Endothelial cell of umbilical vein (primary cell): ENCODE measurements at regions not wholly inside any gene's neighbourhood (a gene's known extent, or its start where the extent isn't known, plus 50 kb on each side); places are given as distances from the start of the nearest gene placed in this dataset.

Source experiments
- BruUV-seq: library from RNA; stranded (reverse); fragments of 400-500 nt; replicated peaks from 2 replicates; lab custom pipeline; 2021; lab: Mats Ljungman, UMichigan
- CTCF ChIA-PET: fragments of 300-600, 350-600 bp; sonication (Branson Sonifier 250); formaldehyde crosslinking; loops from one replicate; lab custom pipeline; 2021; ENCODE audit warnings: antibody characterized with exemption, inconsistent platforms; lab: Charles Lee
- POLR2A ChIA-PET: fragments of 300-600, 350-600 bp; sonication (Branson Sonifier 250); formaldehyde crosslinking; loops from one replicate; lab custom pipeline; 2021; ENCODE audit warnings: antibody characterized with exemption, inconsistent platforms; lab: Charles Lee
- DNase-seq: peaks from one replicate; pipeline ENCODE4 v3.0.0-alpha.2; 2011; ENCODE audit warnings: low read depth, low spot score
- FAIRE-seq: peaks from 2 replicates; lab custom pipeline; 2011; peaks lifted over from hg19 to GRCh38; lab: Jason Lieb, UNC
- H2AFZ ChIP-seq: 2 replicates; pipeline ENCODE4 v1.6.0; 2012; ENCODE audit warnings: low read depth, low read length, control low read depth, inconsistent platforms
- H3K27ac ChIP-seq: 2 replicates; pipeline ENCODE4 v1.5.1; 2011; ENCODE audit warnings: low read depth, mild to moderate bottlenecking, control low read depth, low read length, moderate library complexity; ENCODE audit not compliant: insufficient read depth
- H3K27me3 ChIP-seq, 2 experiments: 2 replicates each; pipeline versions ENCODE4 v1.6.0 to v1.6.1; 2011; ENCODE audit warnings: low read length in 2 of 2, mixed read lengths in 1 of 2; ENCODE audit not compliant: control insufficient read depth in 2 of 2, insufficient read depth in 2 of 2
- H3K36me3 ChIP-seq, 2 experiments: 2 replicates in 1 of 2; 3 replicates in 1 of 2; pipeline ENCODE4 v1.5.1; 2011; ENCODE audit warnings: low read length in 2 of 2, mild to moderate bottlenecking in 1 of 2, moderate library complexity in 1 of 2; ENCODE audit not compliant: control insufficient read depth in 2 of 2, insufficient read depth in 2 of 2; ENCODE audit errors: extremely low read depth in 1 of 2
- H3K4me1 ChIP-seq: 3 replicates; pipeline ENCODE4 v1.5.1; 2011; ENCODE audit warnings: mild to moderate bottlenecking, low read length; ENCODE audit not compliant: control insufficient read depth, insufficient read depth; ENCODE audit errors: extremely low read depth
- H3K4me2 ChIP-seq: 2 replicates; pipeline ENCODE4 v1.6.1; 2011; ENCODE audit warnings: low read length, control low read depth, mixed read lengths; ENCODE audit not compliant: insufficient read depth
- H3K4me3 ChIP-seq, 3 experiments: fragments of 200-600 bp in 1 of 3; sonication (generic), shearing (Covaris generic) in 1 of 3; replicated peaks in 1 of 3; 2 replicates each; pipeline ENCODE4 v1.5.1; 2011 to 2016; ENCODE audit warnings: control low read depth in 3 of 3, low read length in 3 of 3, mild to moderate bottlenecking in 2 of 3, inconsistent platforms in 1 of 3, low read depth in 1 of 3, moderate library complexity in 1 of 3; ENCODE audit not compliant: insufficient read depth in 1 of 3
- H3K79me2 ChIP-seq: 2 replicates; pipeline ENCODE4 v1.6.0; 2012; ENCODE audit warnings: low read length, inconsistent platforms; ENCODE audit not compliant: control insufficient read depth, insufficient read depth
- H3K9ac ChIP-seq: replicated peaks from 2 replicates; pipeline ENCODE3; 2011; ENCODE audit warnings: low read length, control low read depth; ENCODE audit not compliant: insufficient read depth; ENCODE audit errors: extremely low read depth
- H3K9me1 ChIP-seq: replicated peaks from 3 replicates; pipeline ENCODE4 v1.6.0; 2011; ENCODE audit warnings: mild to moderate bottlenecking, low read length; ENCODE audit not compliant: control insufficient read depth, insufficient read depth; ENCODE audit errors: extremely low read depth
- H3K9me3 ChIP-seq: replicated peaks from 2 replicates; pipeline ENCODE4 v1.5.1; 2012; ENCODE audit warnings: low read length, inconsistent platforms; ENCODE audit not compliant: control insufficient read depth, insufficient read depth
- H4K20me1 ChIP-seq: replicated peaks from 2 replicates; pipeline ENCODE3; 2011; ENCODE audit warnings: mild to moderate bottlenecking, low read length; ENCODE audit not compliant: control insufficient read depth, insufficient read depth; ENCODE audit errors: extremely low read depth
- CTCF ChIP-seq, 2 donors: IDR thresholded peaks; 1 replicate in 1 of 2; 2 replicates in 1 of 2; pipeline ENCODE4 v1.5.1; 2011; ENCODE audit warnings: low read length in 2 of 2, mild to moderate bottlenecking in 2 of 2, moderate library complexity in 2 of 2, control low read depth in 1 of 2, inconsistent platforms in 1 of 2, low read depth in 1 of 2; ENCODE audit not compliant: insufficient read depth in 1 of 2; ENCODE audit errors: extremely low read depth in 1 of 2
- EZH2 ChIP-seq: IDR thresholded peaks from 2 replicates; pipeline ENCODE4 v1.6.1; 2012; ENCODE audit warnings: borderline replicate concordance, low read depth, mild to moderate bottlenecking, moderate library complexity, low read length, inconsistent platforms; ENCODE audit not compliant: severe bottlenecking
- FOS ChIP-seq: IDR thresholded peaks from 2 replicates; pipeline ENCODE4 v1.6.1; 2011; ENCODE audit warnings: mild to moderate bottlenecking, low read length, moderate library complexity, borderline replicate concordance; ENCODE audit not compliant: insufficient read depth
- GATA2 ChIP-seq: IDR thresholded peaks from 2 replicates; pipeline ENCODE4 v1.7.0; 2011; ENCODE audit warnings: low read depth, mild to moderate bottlenecking, moderate library complexity, mixed read lengths, low read length; ENCODE audit not compliant: insufficient read length, insufficient read depth
- JUN ChIP-seq: IDR thresholded peaks from 2 replicates; pipeline ENCODE4 v1.6.1; 2011; ENCODE audit warnings: borderline replicate concordance, low read depth; ENCODE audit not compliant: insufficient read length, insufficient read depth
- MAX ChIP-seq: IDR thresholded peaks from 2 replicates; pipeline ENCODE4 v1.6.1; 2011; ENCODE audit not compliant: insufficient read depth, insufficient read length
- MYC ChIP-seq: IDR thresholded peaks from one replicate; pipeline ENCODE4 v1.6.1; 2011; ENCODE audit warnings: mild to moderate bottlenecking, low read depth, low read length
- POLR2A ChIP-seq: IDR thresholded peaks from 2 replicates; pipeline ENCODE4 v1.6.1; 2012; ENCODE audit warnings: low read depth, mild to moderate bottlenecking, control low read depth, low read length
- POLR2AphosphoS5 ChIP-seq: IDR thresholded peaks from 2 replicates; pipeline ENCODE4 v1.6.1; 2012; ENCODE audit warnings: low read depth, mild to moderate bottlenecking, control low read depth, low read length, moderate library complexity; ENCODE audit not compliant: insufficient read depth
- dilution Hi-C: fragments of 300-500 bp; cut with MboI; formaldehyde crosslinking; loops from one replicate; pipeline ENCODE4 v1.15.0; 2019; ENCODE audit warnings: low sequenced_read_pairs; ENCODE audit not compliant: extremely low pct_ligation_motif_present
- intact Hi-C: fragments of 100-400 bp; cut with micrococcal nuclease; formaldehyde crosslinking; loops from one replicate; pipeline ENCODE4 v1.10.0; 2022

DNA sequence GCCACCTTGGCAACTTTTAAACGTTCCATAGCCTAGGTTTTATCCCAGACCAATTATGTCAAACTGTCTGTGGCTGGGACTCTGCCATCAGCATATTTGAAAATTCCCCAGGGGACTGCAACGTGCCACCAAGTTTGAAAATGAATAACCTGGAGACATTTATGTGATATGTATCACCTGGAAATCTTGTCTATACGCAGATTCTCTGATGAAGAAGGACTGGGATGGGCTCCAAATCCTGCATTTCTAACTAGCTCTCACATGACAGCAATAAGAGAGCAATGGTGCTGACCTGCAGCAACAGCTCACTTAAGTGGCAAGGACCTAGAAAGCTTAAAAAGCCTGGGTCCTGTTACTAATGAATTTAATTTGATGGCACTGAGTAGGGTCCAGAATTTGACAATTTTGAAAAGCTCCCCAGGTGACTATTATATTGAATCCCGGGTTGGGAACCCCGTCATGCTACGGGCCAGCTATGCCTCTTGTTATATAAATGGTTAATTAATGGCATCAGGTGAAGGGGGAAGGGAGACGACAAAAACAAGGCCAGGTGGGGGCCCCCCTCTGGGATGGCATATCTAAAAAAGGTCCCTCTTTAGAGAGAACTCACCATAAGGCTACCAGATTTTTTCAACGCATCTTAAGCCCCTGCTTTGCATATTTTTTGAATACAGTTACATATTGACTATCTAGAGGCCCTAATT is 213.7 kb downstream of the ZIC5 start:
- FAIRE-seq (no peak), DNase-seq (no peak)
- Histone ChIP-seq H3K27me3 (no peaks in the 10 kb centered on the region), H3K9ac (no peak overlapping the region), H3K79me2 (no peaks in the 10 kb centered on the region), H3K36me3 (no peaks in the 10 kb centered on the region), H3K4me3 (no peak overlapping the region), H3K9me3 (no peaks in the 10 kb centered on the region), H3K9me1 (no peaks in the 10 kb centered on the region), H3K27ac (no peak overlapping the region), H4K20me1 (no peaks in the 10 kb centered on the region), H2AFZ (no peak overlapping the region), H3K4me1 (no peaks in the 10 kb centered on the region), H3K4me2 (no peak overlapping the region)
- ChIA-PET CTCF (interaction anchor here (1.2 kb wide), 1 partner anchor 36 kb away, joined by 5 read pairs; no protein-coding TSS in a partner anchor), POLR2A (no interaction called here)
- intact Hi-C loops (no loop called here), dilution Hi-C loops (no loop called here)
- BruUV-seq: no TSS peak
- no peak for TF ChIP-seq MAX
- no peak for TF ChIP-seq POLR2AphosphoS5
- TF ChIP-seq FOS: no peak
- no peak for TF ChIP-seq GATA2

GRCh38 chr13:99756281-99756680 is 215.3 kb downstream of the ZIC5 start:
- Histone ChIP-seq H3K27me3 (no peaks in the 10 kb centered on the region), H3K4me3 (no peak overlapping the region), H4K20me1 (no peaks in the 10 kb centered on the region), H3K9ac (no peak overlapping the region), H3K9me3 (no peaks in the 10 kb centered on the region), H3K27ac (no peak overlapping the region), H3K79me2 (no peaks in the 10 kb centered on the region), H3K36me3 (no peaks in the 10 kb centered on the region), H3K9me1 (no peaks in the 10 kb centered on the region), H3K4me1 (no peaks in the 10 kb centered on the region), H2AFZ (no peak overlapping the region), H3K4me2 (no peak overlapping the region)
- DNase-seq (no peak), FAIRE-seq (no peak)
- BruUV-seq: no TSS peak
- dilution Hi-C loops (no loop called here), intact Hi-C loops (no loop called here)
- ChIA-PET CTCF (interaction anchor here (0.6 to 1.2 kb wide), 2 partner anchors 14 kb away, joined by 3 to 4 read pairs; no protein-coding TSS in a partner anchor), POLR2A (no interaction called here)
- no peak for TF ChIP-seq POLR2AphosphoS5
- no peak for TF ChIP-seq CTCF (IDR thresholded peaks at IDR 0.05; ENCODE audit: extremely low read depth in 1 of 2, insufficient read depth in 1 of 2, low read depth in 1 of 2, low read length in 2 of 2)
- TF ChIP-seq MYC: no peak
- no peak for TF ChIP-seq MAX
- TF ChIP-seq EZH2: no peak
- TF ChIP-seq GATA2: no peak
- TF ChIP-seq POLR2A: no peak
- TF ChIP-seq JUN: no peak
- no peak for TF ChIP-seq FOS
